OCI-LY3 (cell line): ENCODE measurements at regions not wholly inside any gene's neighbourhood (a gene's known extent, or its start where the extent isn't known, plus 50 kb on each side); places are given as distances from the start of the nearest gene placed in this dataset.

Source experiments
- H2AFZ ChIP-seq: fragments of 200-600, 300-600 bp; shearing (Covaris generic); 2 replicates; pipeline ENCODE4 v1.6.0; 2014; ENCODE audit warnings: antibody characterized with exemption, low read depth, low read length
- H3K27ac ChIP-seq: fragments of 200-600, 300-600 bp; sonication (generic); 2 replicates; pipeline ENCODE4 v1.5.1; 2014; ENCODE audit warnings: mild to moderate bottlenecking, low read length, moderate library complexity, mixed read lengths
- H3K27me3 ChIP-seq: fragments of 200-600, 300-600 bp; sonication (generic); 2 replicates; pipeline ENCODE4 v1.6.1; 2014; ENCODE audit warnings: low read depth, low read length, mixed read lengths
- H3K36me3 ChIP-seq: fragments of 200-600, 300-600 bp; sonication (generic); replicated peaks from 2 replicates; pipeline ENCODE3; 2014; ENCODE audit warnings: low read depth, low read length, mixed read lengths
- H3K4me1 ChIP-seq: fragments of 300-600, 200-600 bp; sonication (generic); 2 replicates; pipeline ENCODE4 v1.6.1; 2014; ENCODE audit warnings: low read length, mixed read lengths
- H3K4me2 ChIP-seq: fragments of 200-600, 300-600 bp; sonication (generic); 2 replicates; pipeline ENCODE4 v1.6.1; 2014; ENCODE audit warnings: low read length, mixed read lengths
- H3K4me3 ChIP-seq: fragments of 300-600, 200-600 bp; sonication (generic); 2 replicates; pipeline ENCODE4 v1.5.1; 2014; ENCODE audit warnings: antibody characterized with exemption, mild to moderate bottlenecking, low read length, moderate library complexity
- H3K79me2 ChIP-seq: fragments of 300-600, 200-600 bp; shearing (Covaris generic); 2 replicates; pipeline ENCODE4 v1.6.1; 2014; ENCODE audit warnings: mild to moderate bottlenecking, low read length, mixed read lengths
- H3K9ac ChIP-seq: fragments of 300-600, 200-600 bp; shearing (Covaris generic); 2 replicates; pipeline ENCODE4 v1.6.0; 2014; ENCODE audit warnings: mild to moderate bottlenecking, low read length, moderate library complexity
- H3K9me3 ChIP-seq: fragments of 200-600, 300-600 bp; shearing (Covaris generic); 2 replicates; pipeline ENCODE4 v1.6.1; 2014; ENCODE audit warnings: low read length, mixed read lengths; ENCODE audit not compliant: insufficient read depth
- H4K20me1 ChIP-seq: fragments of 200-600, 300-600 bp; sonication (generic); 2 replicates; pipeline ENCODE4 v1.6.1; 2016; ENCODE audit warnings: low read length, mixed read lengths; ENCODE audit not compliant: insufficient read depth
- EZH2phosphoT487 ChIP-seq: fragments of 200-600 bp; shearing (Covaris generic); IDR thresholded peaks from 2 replicates; pipeline ENCODE4 v1.6.1; 2018; ENCODE audit warnings: antibody characterized with exemption, mixed run types, low read depth
- TF ChIP-seq, protein P1 (sequence below): fragments of 200-600, 300-600 bp; sonication (generic); IDR thresholded peaks from 2 replicates; pipeline ENCODE4 v1.5.1; 2014; ENCODE audit warnings: antibody characterized with exemption, low read length, low read depth

- Histone ChIP-seq H2AFZ (no peak overlapping the region), H3K9ac (no peak overlapping the region), H3K4me3 (no peak overlapping the region), H3K79me2 (no peaks in the 10 kb centered on the region), H3K4me2 (no peak overlapping the region), H4K20me1 (no peaks in the 10 kb centered on the region), H3K36me3 (no peaks in the 10 kb centered on the region), H3K4me1 (no peaks in the 10 kb centered on the region), H3K27me3 (no peaks in the 10 kb centered on the region), H3K9me3 (no peaks in the 10 kb centered on the region), H3K27ac (no peak overlapping the region)
- TF ChIP-seq, protein P1, sequence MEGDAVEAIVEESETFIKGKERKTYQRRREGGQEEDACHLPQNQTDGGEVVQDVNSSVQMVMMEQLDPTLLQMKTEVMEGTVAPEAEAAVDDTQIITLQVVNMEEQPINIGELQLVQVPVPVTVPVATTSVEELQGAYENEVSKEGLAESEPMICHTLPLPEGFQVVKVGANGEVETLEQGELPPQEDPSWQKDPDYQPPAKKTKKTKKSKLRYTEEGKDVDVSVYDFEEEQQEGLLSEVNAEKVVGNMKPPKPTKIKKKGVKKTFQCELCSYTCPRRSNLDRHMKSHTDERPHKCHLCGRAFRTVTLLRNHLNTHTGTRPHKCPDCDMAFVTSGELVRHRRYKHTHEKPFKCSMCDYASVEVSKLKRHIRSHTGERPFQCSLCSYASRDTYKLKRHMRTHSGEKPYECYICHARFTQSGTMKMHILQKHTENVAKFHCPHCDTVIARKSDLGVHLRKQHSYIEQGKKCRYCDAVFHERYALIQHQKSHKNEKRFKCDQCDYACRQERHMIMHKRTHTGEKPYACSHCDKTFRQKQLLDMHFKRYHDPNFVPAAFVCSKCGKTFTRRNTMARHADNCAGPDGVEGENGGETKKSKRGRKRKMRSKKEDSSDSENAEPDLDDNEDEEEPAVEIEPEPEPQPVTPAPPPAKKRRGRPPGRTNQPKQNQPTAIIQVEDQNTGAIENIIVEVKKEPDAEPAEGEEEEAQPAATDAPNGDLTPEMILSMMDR, result no peak
Observed at GRCh38 chr1:82813386-82813785, 1012.7 kb downstream of the ADGRL2 start.

GRCh38 chr1:82810601-82811000 is 1009.9 kb downstream of the ADGRL2 start:
- Histone ChIP-seq H3K4me2 (no peak overlapping the region), H3K79me2 (no peaks in the 10 kb centered on the region)
- TF ChIP-seq EZH2phosphoT487, result no peak
- TF ChIP-seq, protein P1, result no peak

GRCh38 chr1:82807563-82807962 is 1006.8 kb downstream of the ADGRL2 start:
- Histone ChIP-seq H3K36me3 (no peaks in the 10 kb centered on the region), H3K9me3 (no peaks in the 10 kb centered on the region), H3K27ac (no peak overlapping the region), H3K4me1 (peaks cover 8% of the 10 kb centered on the region), H3K79me2 (no peaks in the 10 kb centered on the region), H3K4me2 (no peak overlapping the region), H3K4me3 (no peak overlapping the region), H4K20me1 (no peaks in the 10 kb centered on the region), H2AFZ (no peak overlapping the region), H3K9ac (no peak overlapping the region), H3K27me3 (no peaks in the 10 kb centered on the region)
- TF ChIP-seq, protein P1, result no peak
- no peak for TF ChIP-seq EZH2phosphoT487

More at GRCh38 chr1:82810601-82811000, 1009.9 kb downstream of the ADGRL2 start:
- H2AFZ ChIP-seq, result no peak overlapping the region
- no peaks in the 10 kb centered on the region for H3K9me3 ChIP-seq
- H4K20me1 ChIP-seq, result no peaks in the 10 kb centered on the region
- H3K4me1 ChIP-seq, result peaks cover 8% of the 10 kb centered on the region
- no peaks in the 10 kb centered on the region for H3K27me3 ChIP-seq
- no peak overlapping the region for H3K4me3 ChIP-seq
- H3K27ac ChIP-seq, result no peak overlapping the region
- H3K36me3 ChIP-seq, result no peaks in the 10 kb centered on the region
- H3K9ac ChIP-seq, result no peak overlapping the region

GRCh38 chr1:82806133-82806532 is 1005.4 kb downstream of the ADGRL2 start:
- no peaks in the 10 kb centered on the region for H3K9me3 ChIP-seq
- peaks cover 8% of the 10 kb centered on the region for H3K4me1 ChIP-seq
- no peaks in the 10 kb centered on the region for H3K36me3 ChIP-seq
- no peak for TF ChIP-seq EZH2phosphoT487
- TF ChIP-seq, protein P1, result no peak
- H3K9ac ChIP-seq, result no peak overlapping the region
- H3K79me2 ChIP-seq, result no peaks in the 10 kb centered on the region
- no peaks in the 10 kb centered on the region for H4K20me1 ChIP-seq
- no peaks in the 10 kb centered on the region for H3K27me3 ChIP-seq
- H3K27ac ChIP-seq, result no peak overlapping the region
- no peak overlapping the region for H3K4me2 ChIP-seq
- no peak overlapping the region for H3K4me3 ChIP-seq
- no peak overlapping the region for H2AFZ ChIP-seq
